ENCODE measurements at regions not wholly inside any gene's neighbourhood (a gene's known extent, or its start where the extent isn't known, plus 50 kb on each side); places are given as distances from the start of the nearest gene placed in this dataset.

GRCh38 chr21:25461725-25462124 is 145.6 kb downstream of the MRPL39 start:
- Histone ChIP-seq H2BK5ac (ENCODE audit: low read depth, low read length) (no peak overlapping the region), H3K23me2 (ENCODE audit: low read depth, low read length) (no peaks in the 10 kb centered on the region), H3K9ac (replicated peaks in 1 of 4; ENCODE audit: extremely low read depth in 1 of 4, low read depth in 3 of 4, low read length in 3 of 4) (no peak overlapping the region), H3K56ac (replicated peaks; ENCODE audit: insufficient read length, low read depth, low read length) (no peak overlapping the region), H3K79me1 (ENCODE audit: low read depth, low read length) (no peaks in the 10 kb centered on the region), H3K27me3 (replicated peaks in 1 of 4; ENCODE audit: control insufficient read depth in 3 of 4, extremely low read depth in 1 of 4, insufficient read depth in 3 of 4, low read length in 3 of 4) (no peaks in the 10 kb centered on the region; a peak in 1 of 7 replicates), H2BK12ac (ENCODE audit: low read depth, low read length) (no peak overlapping the region), H3K4me2 (ENCODE audit: insufficient read depth in 1 of 2, low read depth in 2 of 2, low read length in 2 of 2) (no peak overlapping the region), H3K18ac (ENCODE audit: extremely low read depth, low read length) (no peak overlapping the region), H3K4ac (replicated peaks; ENCODE audit: insufficient read length, low read depth, low read length) (no peak overlapping the region), H2AK5ac (ENCODE audit: low read depth, low read length) (no peak overlapping the region), H3K79me2 (ENCODE audit: control insufficient read depth in 1 of 2, insufficient read depth in 2 of 2, low read length in 2 of 2) (no peaks in the 10 kb centered on the region), H4K5ac (ENCODE audit: insufficient read length, low read depth, low read length) (no peak overlapping the region), H3K4me3 (ENCODE audit: extremely low read depth in 1 of 4, insufficient read depth in 2 of 4, low read depth in 3 of 4, low read length in 4 of 4) (no peak overlapping the region), H2BK120ac (replicated peaks; ENCODE audit: low read depth, low read length) (no peak overlapping the region), H3K27ac (ENCODE audit: low read depth, low read length) (no peak overlapping the region), H3K23ac (ENCODE audit: insufficient read length) (no peak overlapping the region), H3K14ac (ENCODE audit: insufficient read length) (no peak overlapping the region), H2AFZ (ENCODE audit: low read length) (no peak overlapping the region), H3K36me3 (ENCODE audit: control insufficient read depth in 2 of 4, insufficient read depth in 4 of 4, low read length in 3 of 4) (no peaks in the 10 kb centered on the region; a peak in 1 of 8 replicates), H4K91ac (replicated peaks; ENCODE audit: insufficient read length, low read length) (no peak overlapping the region), H3K4me1 (replicated peaks in 1 of 4; ENCODE audit: control insufficient read depth in 3 of 4, insufficient read depth in 4 of 4, low read length in 3 of 4) (no peaks in the 10 kb centered on the region), H4K8ac (ENCODE audit: extremely low read depth, insufficient read depth, low read length) (no peak overlapping the region), H2BK15ac (ENCODE audit: low read length) (no peak overlapping the region), H3K9me3 (ENCODE audit: insufficient read depth in 2 of 2, low read depth in 1 of 2, low read length in 1 of 2) (no peaks in the 10 kb centered on the region), H4K20me1 (replicated peaks in 1 of 2; ENCODE audit: control insufficient read depth in 1 of 2, insufficient read depth in 2 of 2, low read length in 2 of 2) (no peaks in the 10 kb centered on the region), H2BK20ac (ENCODE audit: low read length) (no peak overlapping the region)
- ChIA-PET CTCF (ENCODE audit: partially characterized antibody) (no interaction called here), POLR2A (ENCODE audit: partially characterized antibody) (no interaction called here)
- 93% methylated on average over 1 of the region's 1 CpG; no CpG with 5 or more reads in 1 of the 2 experiments for WGBS, 2 experiments (ENCODE audit: extremely low coverage in 1 of 2, insufficient coverage in 1 of 2, insufficient read length in 1 of 2, insufficient replicate concordance in 2 of 2, low coverage in 1 of 2, low lambda C conversion rate in 2 of 2, missing lambda C conversion rate in 1 of 2)
- FAIRE-seq (no peak), DNase-seq (ENCODE audit: low read depth in 1 of 2, low spot score in 2 of 2) (no peak)
- no peak for TF ChIP-seq POLR2AphosphoS5 (IDR thresholded peaks at IDR 0.05; ENCODE audit: low read depth, low read length)
- TF ChIP-seq CTCF (IDR thresholded peaks at IDR 0.05; ENCODE audit: control extremely low read depth in 1 of 3, insufficient read depth in 1 of 3, low read depth in 1 of 3, low read length in 3 of 3), result no peak
- TF ChIP-seq BCL11A (IDR thresholded peaks at IDR 0.05; ENCODE audit: low read depth in 2 of 2, low read length in 2 of 2), result no peak
- TF ChIP-seq, protein P1, sequence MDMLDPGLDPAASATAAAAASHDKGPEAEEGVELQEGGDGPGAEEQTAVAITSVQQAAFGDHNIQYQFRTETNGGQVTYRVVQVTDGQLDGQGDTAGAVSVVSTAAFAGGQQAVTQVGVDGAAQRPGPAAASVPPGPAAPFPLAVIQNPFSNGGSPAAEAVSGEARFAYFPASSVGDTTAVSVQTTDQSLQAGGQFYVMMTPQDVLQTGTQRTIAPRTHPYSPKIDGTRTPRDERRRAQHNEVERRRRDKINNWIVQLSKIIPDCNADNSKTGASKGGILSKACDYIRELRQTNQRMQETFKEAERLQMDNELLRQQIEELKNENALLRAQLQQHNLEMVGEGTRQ (IDR thresholded peaks at IDR 0.05; ENCODE audit: low read length), result no peak
- no peak for TF ChIP-seq EGR1 (IDR thresholded peaks at IDR 0.05; ENCODE audit: borderline replicate concordance, low read depth, low read length)
- TF ChIP-seq SRF (IDR thresholded peaks at IDR 0.05; ENCODE audit: low read depth, low read length), result no peak
- TF ChIP-seq TAF7 (optimal IDR thresholded peaks at IDR 0.05; ENCODE audit: borderline replicate concordance, low read depth, low read length), result no peak
- TF ChIP-seq JUN (IDR thresholded peaks at IDR 0.05; ENCODE audit: low read depth, low read length), result no peak
- no peak for TF ChIP-seq TBP (IDR thresholded peaks at IDR 0.05; ENCODE audit: low read depth, low read length)
- TF ChIP-seq FOSL1 (IDR thresholded peaks at IDR 0.05; ENCODE audit: insufficient read depth, low read depth, low read length), result no peak
